Activated CD8-positive, alpha-beta T cell treated with anti-CD3 and anti-CD28 coated beads for 36 hours (primary cell): ENCODE measurements at regions not wholly inside any gene's neighbourhood (a gene's known extent, or its start where the extent isn't known, plus 50 kb on each side); places are given as distances from the start of the nearest gene placed in this dataset.

ENCODE experiments used
- ATAC-seq: fragments of 200-7000 bp; cut with Tn5 transposase; one replicate; pipeline ENCODE4 v1.10.0; 2021; ENCODE audit warnings: mild to moderate bottlenecking, moderate library complexity
- CTCF ChIA-PET: fragments of 350-600 bp; sonication (Branson Sonifier 250); formaldehyde crosslinking; loops from one replicate; lab custom pipeline; 2021; ENCODE audit warnings: antibody characterized with exemption; lab: Charles Lee
- POLR2A ChIA-PET: fragments of 350-600 bp; sonication (Branson Sonifier 250); formaldehyde crosslinking; loops from one replicate; lab custom pipeline; 2021; ENCODE audit warnings: antibody characterized with exemption; lab: Charles Lee
- DNase-seq: peaks from one replicate; pipeline ENCODE4 v3.0.0-alpha.2; 2020
- H3K27ac Mint-ChIP-seq: one replicate; pipeline ENCODE4 v1.8.0; 2021; ENCODE audit warnings: mild to moderate bottlenecking, mixed read lengths
- H3K27me3 Mint-ChIP-seq: one replicate; pipeline ENCODE4 v1.8.0; 2021; ENCODE audit warnings: mixed read lengths
- H3K36me3 Mint-ChIP-seq: one replicate; pipeline ENCODE4 v1.8.0; 2021; ENCODE audit warnings: low read depth, mixed read lengths
- H3K4me1 Mint-ChIP-seq: one replicate; pipeline ENCODE4 v1.8.0; 2021; ENCODE audit warnings: low read depth, mixed read lengths
- H3K4me3 Mint-ChIP-seq: one replicate; pipeline ENCODE4 v1.8.0; 2021; ENCODE audit warnings: mild to moderate bottlenecking, moderate library complexity, mixed read lengths
- H3K9me3 Mint-ChIP-seq: one replicate; pipeline ENCODE4 v1.8.0; 2021; ENCODE audit warnings: mixed read lengths
- intact Hi-C: fragments of 100-400 bp; cut with micrococcal nuclease; formaldehyde crosslinking; loops from one replicate; pipeline ENCODE4 v1.10.0; 2022
- TF ChIP-seq, protein P1 (sequence below): fragments of 200-600 bp; IDR thresholded peaks from one replicate; pipeline ENCODE4 v1.8.0; 2022; ENCODE audit warnings: antibody characterized with exemption, mild to moderate bottlenecking

DNA sequence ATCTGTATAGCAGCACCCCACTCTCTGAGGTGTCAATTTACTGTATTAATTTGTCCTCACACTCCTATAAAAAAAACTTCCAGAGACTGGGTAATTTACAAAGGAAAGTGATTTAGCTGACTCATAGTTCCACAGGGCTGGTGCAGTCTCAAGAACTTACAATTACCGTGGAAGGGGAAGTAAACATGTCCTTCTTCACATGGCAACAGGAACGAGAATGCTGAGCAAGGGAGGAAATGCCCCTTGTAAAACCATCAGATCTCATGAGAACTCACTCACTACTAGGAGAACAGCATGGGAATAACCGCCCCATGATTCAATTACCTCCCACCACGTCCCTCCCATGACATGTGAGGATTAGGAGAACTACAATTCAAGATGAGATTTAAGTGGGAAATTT is 602.6 kb downstream of the MTRR start:
- Mint-ChIP-seq H3K27me3 (no peaks in the 10 kb centered on the region), H3K9me3 (peaks cover 20% of the 10 kb centered on the region), H3K27ac (no peak overlapping the region), H3K36me3 (peaks cover 5% of the 10 kb centered on the region), H3K4me1 (no peaks in the 10 kb centered on the region), H3K4me3 (no peak overlapping the region)
- DNase-seq (no peak), ATAC-seq (no peak)
- ChIA-PET CTCF (no interaction called here), POLR2A (no interaction called here)
- TF ChIP-seq, protein P1, sequence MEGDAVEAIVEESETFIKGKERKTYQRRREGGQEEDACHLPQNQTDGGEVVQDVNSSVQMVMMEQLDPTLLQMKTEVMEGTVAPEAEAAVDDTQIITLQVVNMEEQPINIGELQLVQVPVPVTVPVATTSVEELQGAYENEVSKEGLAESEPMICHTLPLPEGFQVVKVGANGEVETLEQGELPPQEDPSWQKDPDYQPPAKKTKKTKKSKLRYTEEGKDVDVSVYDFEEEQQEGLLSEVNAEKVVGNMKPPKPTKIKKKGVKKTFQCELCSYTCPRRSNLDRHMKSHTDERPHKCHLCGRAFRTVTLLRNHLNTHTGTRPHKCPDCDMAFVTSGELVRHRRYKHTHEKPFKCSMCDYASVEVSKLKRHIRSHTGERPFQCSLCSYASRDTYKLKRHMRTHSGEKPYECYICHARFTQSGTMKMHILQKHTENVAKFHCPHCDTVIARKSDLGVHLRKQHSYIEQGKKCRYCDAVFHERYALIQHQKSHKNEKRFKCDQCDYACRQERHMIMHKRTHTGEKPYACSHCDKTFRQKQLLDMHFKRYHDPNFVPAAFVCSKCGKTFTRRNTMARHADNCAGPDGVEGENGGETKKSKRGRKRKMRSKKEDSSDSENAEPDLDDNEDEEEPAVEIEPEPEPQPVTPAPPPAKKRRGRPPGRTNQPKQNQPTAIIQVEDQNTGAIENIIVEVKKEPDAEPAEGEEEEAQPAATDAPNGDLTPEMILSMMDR, result no peak
- intact Hi-C loops, result no loop called here

DNA sequence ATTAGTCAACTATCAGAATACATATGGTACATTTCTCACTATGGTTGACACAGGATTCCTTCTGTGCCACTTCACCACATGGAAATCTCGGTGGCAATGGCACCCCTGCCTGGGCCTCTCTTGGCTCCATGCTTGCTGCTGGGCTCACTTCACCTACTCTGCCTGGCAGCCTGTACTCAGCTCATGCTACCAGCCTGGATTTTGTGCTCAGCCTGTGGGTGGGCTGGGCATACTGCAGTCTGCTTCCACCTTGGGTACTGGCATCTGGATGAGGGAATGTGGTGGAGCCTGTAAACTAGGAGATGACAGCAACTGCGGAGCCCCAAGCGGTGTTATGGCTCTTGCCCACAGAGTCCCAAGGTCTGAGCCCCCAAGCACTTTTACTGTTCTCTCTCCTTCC is 604.1 kb downstream of the MTRR start:
- TF ChIP-seq, protein P1, result no peak
- Mint-ChIP-seq H3K27ac (no peak overlapping the region), H3K9me3 (peaks cover 20% of the 10 kb centered on the region), H3K36me3 (peaks cover 5% of the 10 kb centered on the region), H3K4me3 (no peak overlapping the region), H3K27me3 (no peaks in the 10 kb centered on the region), H3K4me1 (no peaks in the 10 kb centered on the region)
- CTCF ChIA-PET, result no interaction called here
- DNase-seq, result no peak
- intact Hi-C loops, result no loop called here
- POLR2A ChIA-PET, result no interaction called here
- ATAC-seq, result no peak

DNA sequence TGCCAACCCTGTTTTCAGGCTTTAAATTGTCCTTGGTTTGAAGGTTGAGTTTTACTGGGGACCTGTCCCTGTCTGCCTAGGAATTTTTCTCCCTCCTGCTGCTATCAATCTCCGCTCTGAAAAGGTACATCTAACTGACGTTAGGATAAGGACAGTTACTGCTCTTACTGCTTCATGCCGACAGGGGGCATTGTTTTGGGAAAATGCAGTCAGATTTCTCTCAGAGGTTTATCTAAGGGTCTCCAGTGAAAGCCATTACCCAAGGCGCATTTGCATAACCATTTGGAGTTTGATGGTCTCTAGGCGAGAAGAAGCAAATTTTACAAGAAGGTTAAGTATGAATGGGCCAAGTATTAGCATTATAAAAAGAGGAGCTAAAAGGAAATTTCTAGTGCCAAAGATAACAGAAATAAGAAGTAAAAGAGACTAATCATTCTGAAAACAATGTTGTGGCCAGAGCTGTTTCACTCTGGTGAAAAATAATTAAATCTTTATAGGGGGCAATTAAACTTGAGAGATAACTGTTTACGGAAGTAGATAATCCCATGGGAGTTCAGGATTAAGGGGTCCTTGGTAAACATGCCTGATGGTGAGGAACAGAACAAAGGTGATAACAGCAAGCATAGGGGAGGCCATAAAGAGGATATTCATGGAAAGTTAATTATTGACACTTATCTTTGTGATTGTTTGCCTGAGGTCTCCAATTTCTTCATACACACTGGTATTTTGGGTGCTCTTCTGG is 605.0 kb downstream of the MTRR start:
- Mint-ChIP-seq H3K4me3 (no peak overlapping the region), H3K27ac (no peak overlapping the region), H3K27me3 (no peaks in the 10 kb centered on the region), H3K4me1 (no peaks in the 10 kb centered on the region), H3K36me3 (peaks cover 5% of the 10 kb centered on the region), H3K9me3 (peaks cover 24% of the 10 kb centered on the region)
- CTCF ChIA-PET, result no interaction called here
- TF ChIP-seq, protein P1, result no peak
- DNase-seq, result no peak
- intact Hi-C loops, result no loop called here
- POLR2A ChIA-PET, result no interaction called here
- no peak for ATAC-seq

DNA sequence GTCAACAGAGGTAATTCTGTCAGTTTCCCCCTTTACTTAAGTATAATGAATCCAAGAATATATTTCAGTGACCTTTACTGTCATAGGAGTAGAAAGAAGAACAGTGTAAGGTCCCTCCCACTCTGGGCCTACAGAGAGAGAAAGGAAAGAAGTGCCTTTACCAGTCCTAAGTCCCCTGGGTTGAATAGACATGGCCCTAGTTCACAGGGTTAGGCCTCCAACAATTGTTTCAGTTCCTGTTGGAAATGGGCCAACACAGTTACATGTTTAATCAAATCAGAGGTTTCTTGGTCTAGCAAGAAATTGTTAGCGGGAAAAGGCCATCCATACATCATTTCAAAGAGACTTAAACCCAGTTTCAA is 605.6 kb downstream of the MTRR start:
- no peaks in the 10 kb centered on the region for H3K27me3 Mint-ChIP-seq
- H3K36me3 Mint-ChIP-seq, result peaks cover 5% of the 10 kb centered on the region
- intact Hi-C loops, result no loop called here
- TF ChIP-seq, protein P1, result no peak
- H3K4me1 Mint-ChIP-seq, result no peaks in the 10 kb centered on the region
- ChIA-PET POLR2A (no interaction called here), CTCF (no interaction called here)
- no peak overlapping the region for H3K4me3 Mint-ChIP-seq
- ATAC-seq (no peak), DNase-seq (no peak)
- peaks cover 24% of the 10 kb centered on the region for H3K9me3 Mint-ChIP-seq
- no peak overlapping the region for H3K27ac Mint-ChIP-seq

DNA sequence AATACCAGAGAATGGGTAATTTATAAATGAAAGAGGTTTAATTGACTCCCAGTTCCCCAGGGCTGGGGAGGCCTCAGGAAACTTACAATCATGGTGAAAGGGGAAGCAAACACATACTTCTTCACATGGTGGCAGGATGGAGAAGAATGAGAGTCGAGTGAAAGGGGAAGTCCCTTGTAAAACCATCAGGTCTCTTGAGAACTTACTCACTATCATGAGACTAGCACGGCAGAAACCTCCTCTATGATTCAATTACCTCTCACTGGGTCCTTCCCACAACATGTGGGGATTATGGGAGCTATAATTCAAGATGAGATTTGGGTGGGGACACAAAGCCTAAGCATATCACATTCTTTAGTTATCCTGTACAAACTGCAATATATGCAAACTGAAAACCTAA is 609.4 kb downstream of the MTRR start:
- no peak overlapping the region for H3K4me3 Mint-ChIP-seq
- ATAC-seq, result no peak
- no peak overlapping the region for H3K27ac Mint-ChIP-seq
- POLR2A ChIA-PET, result no interaction called here
- peaks cover 7% of the 10 kb centered on the region for H3K9me3 Mint-ChIP-seq
- DNase-seq, result no peak
- CTCF ChIA-PET, result no interaction called here
- no peaks in the 10 kb centered on the region for H3K27me3 Mint-ChIP-seq
- H3K4me1 Mint-ChIP-seq, result no peaks in the 10 kb centered on the region
- no peaks in the 10 kb centered on the region for H3K36me3 Mint-ChIP-seq
- intact Hi-C loops, result no loop called here
- TF ChIP-seq, protein P1, result no peak
